ENCODE measurements at regions not wholly inside any gene's neighbourhood (a gene's known extent, or its start where the extent isn't known, plus 50 kb on each side); places are given as distances from the start of the nearest gene placed in this dataset.

GRCh38 chr2:120876526-120877280, 141.0 kb downstream of the GLI2 start:
- DNase-seq (ENCODE audit: extremely low spot score, insufficient read length, low read depth), result no peak
- no peak for FAIRE-seq

GRCh38 chr2:120877409-120877808, 141.7 kb downstream of the GLI2 start:
- DNase-seq (ENCODE audit: extremely low spot score, insufficient read length, low read depth) (no peak), FAIRE-seq (no peak)

- DNase-seq (ENCODE audit: extremely low spot score, insufficient read length, low read depth) (no peak), FAIRE-seq (no peak)
Observed at GRCh38 chr2:120878970-120879369, 143.3 kb downstream of the GLI2 start.

- DNase-seq (ENCODE audit: extremely low spot score, insufficient read length, low read depth) (no peak), FAIRE-seq (no peak)
Observed at GRCh38 chr2:120879431-120880295, 144.0 kb downstream of the GLI2 start.

- DNase-seq (ENCODE audit: extremely low spot score, insufficient read length, low read depth) (no peak), FAIRE-seq (no peak)
Observed at GRCh38 chr2:120880381-120880780, 144.7 kb downstream of the GLI2 start.

GRCh38 chr2:120881981-120882788, 146.5 kb downstream of the GLI2 start:
- FAIRE-seq (no peak), DNase-seq (ENCODE audit: extremely low spot score, insufficient read length, low read depth) (no peak)

- no peak for DNase-seq (ENCODE audit: extremely low spot score, insufficient read length, low read depth)
- FAIRE-seq, result no peak
Observed at GRCh38 chr2:120883607-120884440, 148.2 kb downstream of the GLI2 start.

- DNase-seq (ENCODE audit: extremely low spot score, insufficient read length, low read depth) (no peak), FAIRE-seq (no peak)
Observed at GRCh38 chr2:120884472-120885290, 149.0 kb downstream of the GLI2 start.

- DNase-seq (ENCODE audit: extremely low spot score, insufficient read length, low read depth) (no peak), FAIRE-seq (no peak)
Observed at GRCh38 chr2:120885321-120885720, 149.7 kb downstream of the GLI2 start.

GRCh38 chr2:120885749-120886148, 150.1 kb downstream of the GLI2 start:
- no peak for DNase-seq (ENCODE audit: extremely low spot score, insufficient read length, low read depth)
- FAIRE-seq, result no peak

GRCh38 chr2:120886534-120887319, 151.1 kb downstream of the GLI2 start:
- no peak for DNase-seq (ENCODE audit: extremely low spot score, insufficient read length, low read depth)

GRCh38 chr2:120887320-120887697, 151.6 kb downstream of the GLI2 start:
- DNase-seq (ENCODE audit: extremely low spot score, insufficient read length, low read depth) (no peak), FAIRE-seq (no peak)

More at GRCh38 chr2:120886534-120887319, 151.1 kb downstream of the GLI2 start:
- FAIRE-seq, result no peak

GRCh38 chr2:120887741-120888231, 152.1 kb downstream of the GLI2 start:
- no peak for DNase-seq (ENCODE audit: extremely low spot score, insufficient read length, low read depth)
- no peak for FAIRE-seq

GRCh38 chr2:120888851-120889250, 153.2 kb downstream of the GLI2 start:
- FAIRE-seq, result no peak

GRCh38 chr2:120889936-120890335, 154.3 kb downstream of the GLI2 start:
- no peak for FAIRE-seq
- DNase-seq (ENCODE audit: extremely low spot score, insufficient read length, low read depth), result no peak

More at GRCh38 chr2:120888851-120889250, 153.2 kb downstream of the GLI2 start:
- DNase-seq (ENCODE audit: extremely low spot score, insufficient read length, low read depth), result no peak

GRCh38 chr2:120890566-120891360, 155.1 kb downstream of the GLI2 start:
- DNase-seq (ENCODE audit: extremely low spot score, insufficient read length, low read depth) (no peak), FAIRE-seq (no peak)

Measured in GM18507 (cell line).